ENCODE measurements at regions not wholly inside any gene's neighbourhood (a gene's known extent, or its start where the extent isn't known, plus 50 kb on each side); places are given as distances from the start of the nearest gene placed in this dataset.

GRCh38 chr3:27859821-27860220 lies 137.7 kb upstream of the EOMES start:
- TF ChIP-seq CTCF (IDR thresholded peaks at IDR 0.05; ENCODE audit: low read depth, low read length) = no peak
- DNase-seq (ENCODE audit: low read depth in 2 of 2) = no peak
- H3K4me3 ChIP-seq (replicated peaks in 1 of 2; ENCODE audit: low read depth in 2 of 2, low read length in 2 of 2) = no peak overlapping the region

GRCh38 chr3:27861046-27862036 lies 139.2 kb upstream of the EOMES start:
- no peak overlapping the region for H3K4me3 ChIP-seq (replicated peaks in 1 of 2; ENCODE audit: low read depth in 2 of 2, low read length in 2 of 2)
- no peak for DNase-seq (ENCODE audit: low read depth in 2 of 2)
- TF ChIP-seq CTCF (IDR thresholded peaks at IDR 0.05; ENCODE audit: low read depth, low read length) = no peak

- no peak for DNase-seq (ENCODE audit: low read depth in 2 of 2)
- no peak overlapping the region for H3K4me3 ChIP-seq (replicated peaks in 1 of 2; ENCODE audit: low read depth in 2 of 2, low read length in 2 of 2)
- no peak for TF ChIP-seq CTCF (IDR thresholded peaks at IDR 0.05; ENCODE audit: low read depth, low read length)
Observed at GRCh38 chr3:27865731-27866130, 143.6 kb upstream of the EOMES start.

DNA sequence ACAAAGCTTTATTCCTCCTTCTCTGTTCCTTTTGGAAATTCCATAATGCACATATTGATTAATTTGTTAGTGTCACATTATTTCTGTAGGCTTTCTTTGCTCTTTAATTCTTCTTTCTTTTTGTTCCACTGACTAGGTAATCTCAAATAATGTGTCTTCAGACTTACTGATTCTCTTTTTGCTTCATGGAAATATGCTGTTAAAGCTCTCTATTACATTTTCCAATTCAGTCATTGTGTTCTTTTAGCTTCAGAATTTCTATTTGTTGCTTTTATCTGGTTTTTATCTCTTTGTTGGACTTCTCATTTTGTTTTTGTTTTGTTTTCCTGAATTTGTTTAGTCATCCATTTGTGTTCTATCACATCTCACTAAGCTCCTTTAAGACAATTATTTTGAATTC lies 147.0 kb upstream of the EOMES start:
- TF ChIP-seq CTCF (IDR thresholded peaks at IDR 0.05; ENCODE audit: low read depth, low read length) = no peak
- no peak for DNase-seq (ENCODE audit: low read depth in 2 of 2)
- no peak overlapping the region for H3K4me3 ChIP-seq (replicated peaks in 1 of 2; ENCODE audit: low read depth in 2 of 2, low read length in 2 of 2)

GRCh38 chr3:27877061-27878013 lies 155.2 kb upstream of the EOMES start:
- no peak for DNase-seq (ENCODE audit: low read depth in 2 of 2)
- TF ChIP-seq CTCF (IDR thresholded peaks at IDR 0.05; ENCODE audit: low read depth, low read length) = no peak
- H3K4me3 ChIP-seq (replicated peaks in 1 of 2; ENCODE audit: low read depth in 2 of 2, low read length in 2 of 2) = no peak overlapping the region

GRCh38 chr3:27878014-27878383 lies 155.9 kb upstream of the EOMES start:
- no peak overlapping the region for H3K4me3 ChIP-seq (replicated peaks in 1 of 2; ENCODE audit: low read depth in 2 of 2, low read length in 2 of 2)
- no peak for DNase-seq (ENCODE audit: low read depth in 2 of 2)
- no peak for TF ChIP-seq CTCF (IDR thresholded peaks at IDR 0.05; ENCODE audit: low read depth, low read length)

Data from cardiac fibroblast (primary cell).